SU-DHL-6 (cell line): ENCODE measurements at regions not wholly inside any gene's neighbourhood (a gene's known extent, or its start where the extent isn't known, plus 50 kb on each side); places are given as distances from the start of the nearest gene placed in this dataset.

ENCODE experiments used
- H2AFZ ChIP-seq: fragments of 200-600 bp; sonication (generic); 2 replicates; pipeline ENCODE4 v1.6.1; 2014; ENCODE audit warnings: low read depth, mild to moderate bottlenecking, moderate library complexity, mixed read lengths, antibody characterized with exemption, low read length; ENCODE audit not compliant: severe bottlenecking
- H3F3A ChIP-seq: fragments of 200-600 bp; shearing (Covaris generic); 2 replicates; pipeline ENCODE4 v1.6.0; 2016; ENCODE audit warnings: antibody characterized with exemption, mild to moderate bottlenecking; ENCODE audit not compliant: insufficient read depth
- H3K27ac ChIP-seq: fragments of 200-600 bp; sonication (generic); 2 replicates; pipeline ENCODE4 v1.5.1; 2016; ENCODE audit warnings: low read depth, mild to moderate bottlenecking, low read length, moderate library complexity, mixed read lengths
- H3K27me3 ChIP-seq: fragments of 200-600 bp; sonication (generic), shearing (Covaris generic); 2 replicates; pipeline ENCODE4 v1.6.0; 2014; ENCODE audit warnings: mild to moderate bottlenecking, low read length
- H3K36me3 ChIP-seq: fragments of 200-600 bp; sonication (generic); 2 replicates; pipeline ENCODE4 v1.6.1; 2014; ENCODE audit warnings: mild to moderate bottlenecking, low read length, mixed read lengths
- H3K4me2 ChIP-seq: fragments of 300-600, 200-600 bp; shearing (Covaris generic), sonication (generic); 2 replicates; pipeline ENCODE4 v1.6.0; 2014; ENCODE audit warnings: low read length, low read depth, mild to moderate bottlenecking; ENCODE audit not compliant: poor library complexity, severe bottlenecking
- H3K4me3 ChIP-seq: fragments of 200-600 bp; sonication (generic); 2 replicates; pipeline ENCODE4 v1.5.1; 2014; ENCODE audit warnings: antibody characterized with exemption, low read length, mild to moderate bottlenecking, mixed read lengths; ENCODE audit not compliant: insufficient read depth, poor library complexity, severe bottlenecking
- H3K79me2 ChIP-seq: fragments of 200-600 bp; sonication (generic); 2 replicates; pipeline ENCODE4 v1.6.1; 2014; ENCODE audit warnings: mild to moderate bottlenecking, low read length, moderate library complexity; ENCODE audit not compliant: insufficient read depth
- H3K9ac ChIP-seq: fragments of 200-600 bp; sonication (generic); 2 replicates; pipeline ENCODE4 v1.7.0; 2014; ENCODE audit warnings: mild to moderate bottlenecking, low read length
- H3K9me2 ChIP-seq: fragments of 200-600 bp; sonication (generic); replicated peaks from 2 replicates; pipeline ENCODE4 v1.6.1; 2014; ENCODE audit warnings: low read length; ENCODE audit not compliant: insufficient read depth
- H3K9me3 ChIP-seq: fragments of 200-600 bp; sonication (generic); 2 replicates; pipeline ENCODE4 v1.6.1; 2014; ENCODE audit warnings: low read length, mixed read lengths; ENCODE audit not compliant: insufficient read depth
- H4K20me1 ChIP-seq: fragments of 200-600 bp; sonication (generic); 2 replicates; pipeline ENCODE4 v1.6.1; 2014; ENCODE audit warnings: low read depth, mild to moderate bottlenecking, antibody characterized with exemption, low read length, moderate library complexity, mixed read lengths
- CTCF ChIP-seq: fragments of 200-600 bp; sonication (generic); IDR thresholded peaks from one replicate; pipeline ENCODE4 v1.5.1; 2017; ENCODE audit warnings: antibody characterized with exemption, mild to moderate bottlenecking, low read length, moderate library complexity; ENCODE audit not compliant: insufficient read depth, poor library complexity, severe bottlenecking
- EZH2phosphoT487 ChIP-seq: fragments of 200-600 bp; sonication (generic), shearing (Covaris generic); conservative IDR thresholded peaks from 2 replicates; pipeline ENCODE4 v1.6.1; 2018; ENCODE audit warnings: mild to moderate bottlenecking, antibody characterized with exemption, low read length, moderate library complexity, mixed read lengths

DNA sequence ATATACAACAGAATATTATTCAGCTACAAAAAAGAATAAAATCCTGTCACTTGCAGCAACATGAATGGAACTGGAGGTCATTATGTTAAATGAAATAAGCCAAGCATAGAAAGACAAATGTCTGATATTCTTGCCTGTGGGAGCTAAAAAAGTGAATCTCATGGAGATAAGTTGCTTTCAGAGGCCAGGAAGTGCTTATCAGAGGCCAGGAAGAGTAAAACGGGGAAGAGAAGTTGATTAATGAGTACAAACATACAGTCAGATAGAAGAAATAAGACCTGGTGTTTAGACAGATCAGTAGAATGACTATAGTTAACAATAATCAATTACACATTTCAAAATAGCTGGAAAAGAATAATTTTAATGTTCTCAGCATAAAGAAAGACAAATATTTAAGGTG lies 54.4 kb upstream of the CPHXL start:
- Histone ChIP-seq H3K4me3 (no peak overlapping the region), H3K79me2 (no peaks in the 10 kb centered on the region), H3F3A (no peaks in the 10 kb centered on the region), H2AFZ (no peak overlapping the region), H3K9me3 (no peaks in the 10 kb centered on the region), H3K9ac (no peak overlapping the region), H3K27me3 (no peaks in the 10 kb centered on the region), H3K36me3 (no peaks in the 10 kb centered on the region), H4K20me1 (no peaks in the 10 kb centered on the region), H3K9me2 (no peaks in the 10 kb centered on the region), H3K27ac (no peak overlapping the region), H3K4me2 (no peak overlapping the region)
- no peak for TF ChIP-seq EZH2phosphoT487
- no peak for TF ChIP-seq CTCF

- H3K36me3 ChIP-seq, result no peaks in the 10 kb centered on the region
- H3K9ac ChIP-seq, result no peak overlapping the region
- no peak overlapping the region for H2AFZ ChIP-seq
- no peak overlapping the region for H3K4me2 ChIP-seq
- TF ChIP-seq EZH2phosphoT487, result no peak
- TF ChIP-seq CTCF, result no peak
- H3K79me2 ChIP-seq, result no peaks in the 10 kb centered on the region
- H3K9me2 ChIP-seq, result no peaks in the 10 kb centered on the region
- no peak overlapping the region for H3K4me3 ChIP-seq
- no peak overlapping the region for H3K27ac ChIP-seq
- H3F3A ChIP-seq, result no peaks in the 10 kb centered on the region
- H3K9me3 ChIP-seq, result no peaks in the 10 kb centered on the region
- H4K20me1 ChIP-seq, result no peaks in the 10 kb centered on the region
- no peaks in the 10 kb centered on the region for H3K27me3 ChIP-seq
Measured at GRCh38 chr16:75781683-75782343, 55.5 kb upstream of the CPHXL start.

DNA sequence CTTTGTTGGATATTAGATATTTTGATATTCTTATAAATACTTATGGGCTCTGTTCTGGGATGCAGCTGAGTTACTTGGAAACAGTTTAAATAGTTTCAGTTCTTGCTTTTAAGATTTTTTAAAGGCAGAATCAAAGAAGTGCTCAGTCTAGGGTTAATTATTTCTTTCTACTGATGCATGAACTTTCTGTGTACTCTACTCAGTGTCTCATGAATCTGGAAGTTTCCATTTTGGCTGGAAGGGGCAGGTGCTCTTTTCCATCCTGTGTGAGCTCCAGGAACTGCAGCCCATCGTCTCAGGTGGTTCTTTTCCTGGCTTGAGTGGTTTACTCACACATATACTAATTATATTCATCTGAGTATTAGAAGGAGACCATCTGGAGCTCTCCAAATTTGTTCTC lies 61.1 kb upstream of the CPHXL start:
- Histone ChIP-seq H4K20me1 (0 out of 2 replicates have a peak, but pooled peaks cover 5% of the 10 kb centered on the region), H3K79me2 (no peaks in the 10 kb centered on the region), H3K9me3 (no peaks in the 10 kb centered on the region), H3K4me2 (no peak overlapping the region), H3F3A (no peaks in the 10 kb centered on the region), H2AFZ (no peak overlapping the region), H3K27me3 (no peaks in the 10 kb centered on the region), H3K36me3 (no peaks in the 10 kb centered on the region), H3K9me2 (no peaks in the 10 kb centered on the region), H3K4me3 (no peak overlapping the region), H3K27ac (no peak overlapping the region), H3K9ac (no peak overlapping the region)
- TF ChIP-seq CTCF (no peak), EZH2phosphoT487 (no peak)
